PC-9 (cell line): ENCODE measurements at regions not wholly inside any gene's neighbourhood (a gene's known extent, or its start where the extent isn't known, plus 50 kb on each side); places are given as distances from the start of the nearest gene placed in this dataset.

Experiments
- BruUV-seq: library from RNA; stranded (reverse); fragments of 400-500 nt; replicated peaks from 2 replicates; lab custom pipeline; 2021; lab: Mats Ljungman, UMichigan
- CTCF ChIA-PET: fragments of 300-600 bp; sonication (Branson Sonifier 250); formaldehyde crosslinking; loops from one replicate; lab custom pipeline; 2022; ENCODE audit warnings: antibody characterized with exemption; lab: Charles Lee
- POLR2A ChIA-PET: fragments of 300-600 bp; sonication (Branson Sonifier 250); formaldehyde crosslinking; loops from one replicate; lab custom pipeline; 2022; ENCODE audit warnings: antibody characterized with exemption; ENCODE audit not compliant: unreplicated experiment; lab: Charles Lee
- DNase-seq, 2 experiments: peaks; one replicate each; pipeline versions ENCODE4 v3.0.0 to v3.0.0-alpha.2; 2015 to 2022; ENCODE audit warnings: mixed read lengths in 1 of 2
- H2AFZ ChIP-seq: fragments of 200-600 bp; sonication (generic); 2 replicates; pipeline ENCODE4 v1.8.1; 2017; ENCODE audit warnings: antibody characterized with exemption
- H3F3A ChIP-seq: fragments of 200-600 bp; sonication (generic); 2 replicates; pipeline ENCODE4 v1.8.1; 2017; ENCODE audit warnings: antibody characterized with exemption, mild to moderate bottlenecking, low read depth; ENCODE audit not compliant: insufficient read depth
- H3K27ac ChIP-seq: fragments of 200-600 bp; sonication (generic); 2 replicates; pipeline ENCODE4 v1.6.1; 2016; ENCODE audit warnings: mixed run types
- H3K27me3 ChIP-seq: fragments of 200-600 bp; sonication (generic); 2 replicates; pipeline ENCODE4 v1.6.1; 2016; ENCODE audit warnings: low read depth, mixed run types; ENCODE audit not compliant: insufficient read depth
- H3K36me3 ChIP-seq: fragments of 200-600 bp; sonication (generic); 2 replicates; pipeline ENCODE4 v1.6.1; 2016; ENCODE audit warnings: low read depth, mixed run types
- H3K4me1 ChIP-seq: fragments of 200-600 bp; sonication (generic); replicated peaks from 2 replicates; pipeline ENCODE4 v1.6.1; 2016; ENCODE audit warnings: mixed run types; ENCODE audit not compliant: insufficient read depth
- H3K4me2 ChIP-seq: fragments of 200-600 bp; sonication (generic); 2 replicates; pipeline ENCODE4 v1.6.1; 2017; ENCODE audit warnings: mixed run types
- H3K4me3 ChIP-seq: fragments of 200-600 bp; sonication (generic); 2 replicates; pipeline ENCODE4 v1.6.1; 2016; ENCODE audit warnings: mixed run types
- H3K79me2 ChIP-seq: fragments of 200-600 bp; sonication (generic); 2 replicates; pipeline ENCODE4 v1.6.1; 2017; ENCODE audit warnings: low read depth, mixed run types
- H3K9me2 ChIP-seq: fragments of 200-600 bp; sonication (generic); 2 replicates; pipeline ENCODE4 v1.8.1; 2017; ENCODE audit warnings: mild to moderate bottlenecking; ENCODE audit not compliant: insufficient read depth
- H3K9me3 ChIP-seq: fragments of 200-600 bp; sonication (generic); 2 replicates; pipeline ENCODE4 v1.8.1; 2016; ENCODE audit warnings: low read depth; ENCODE audit not compliant: insufficient read depth
- H4K20me1 ChIP-seq: fragments of 200-600 bp; sonication (generic); 2 replicates; pipeline ENCODE4 v1.8.1; 2017; ENCODE audit not compliant: insufficient read depth
- CTCF ChIP-seq: fragments of 200-600 bp; sonication (generic); conservative IDR thresholded peaks from 2 replicates; pipeline ENCODE4 v1.6.1; 2017; ENCODE audit warnings: mixed run types, antibody characterized with exemption, mild to moderate bottlenecking, moderate library complexity
- EZH2 ChIP-seq: fragments of 200-600 bp; sonication (generic); IDR thresholded peaks from 2 replicates; pipeline ENCODE4 v1.8.0; 2017; ENCODE audit warnings: antibody characterized with exemption, low read depth
- intact Hi-C: fragments of 100-400 bp; cut with micrococcal nuclease; formaldehyde crosslinking; loops from one replicate; pipeline ENCODE4 v1.10.0; 2022; ENCODE audit not compliant: unreplicated experiment

GRCh38 chr2:104046466-104046865 lies 807.4 kb upstream of the POU3F3 start:
- TF ChIP-seq CTCF (no peak), EZH2 (no peak)
- Histone ChIP-seq H2AFZ (no peak overlapping the region), H3K9me2 (no peaks in the 10 kb centered on the region), H3F3A (no peaks in the 10 kb centered on the region), H3K27ac (no peak overlapping the region), H3K27me3 (no peaks in the 10 kb centered on the region), H3K4me3 (no peak overlapping the region), H3K36me3 (no peaks in the 10 kb centered on the region), H3K9me3 (no peaks in the 10 kb centered on the region), H3K4me2 (no peak overlapping the region), H3K79me2 (no peaks in the 10 kb centered on the region), H3K4me1 (no peaks in the 10 kb centered on the region), H4K20me1 (no peaks in the 10 kb centered on the region)
- no peak for DNase-seq
- intact Hi-C loops = no loop called here
- ChIA-PET POLR2A (no interaction called here), CTCF (no interaction called here)
- no TSS peak for BruUV-seq

GRCh38 chr2:104047516-104047915 lies 806.4 kb upstream of the POU3F3 start:
- H3K27ac ChIP-seq = no peak overlapping the region

GRCh38 chr2:104049438-104049837 lies 804.5 kb upstream of the POU3F3 start:
- H3K36me3 ChIP-seq = no peaks in the 10 kb centered on the region
- intact Hi-C loops = no loop called here
- H4K20me1 ChIP-seq = no peaks in the 10 kb centered on the region
- TF ChIP-seq CTCF (no peak), EZH2 (no peak)
- H3K4me1 ChIP-seq = no peaks in the 10 kb centered on the region
- no peak overlapping the region for H3K27ac ChIP-seq
- no peak overlapping the region for H3K4me2 ChIP-seq
- no peaks in the 10 kb centered on the region for H3F3A ChIP-seq
- no peak overlapping the region for H3K4me3 ChIP-seq
- no peak overlapping the region for H2AFZ ChIP-seq
- H3K79me2 ChIP-seq = no peaks in the 10 kb centered on the region
- no peaks in the 10 kb centered on the region for H3K9me3 ChIP-seq
- no peaks in the 10 kb centered on the region for H3K9me2 ChIP-seq
- no peak for DNase-seq
- no TSS peak for BruUV-seq
- CTCF ChIA-PET = no interaction called here
- 0 out of 2 replicates have a peak, but pooled peaks cover 7% of the 10 kb centered on the region for H3K27me3 ChIP-seq
- POLR2A ChIA-PET = interaction anchor here (0.6 kb wide), 1 partner anchor 666 kb away, joined by 4 read pairs; no protein-coding TSS in a partner anchor

More at GRCh38 chr2:104047516-104047915, 806.4 kb upstream of the POU3F3 start:
- BruUV-seq = no TSS peak
- intact Hi-C loops = no loop called here
- no peak for DNase-seq
- H3K79me2 ChIP-seq = no peaks in the 10 kb centered on the region
- CTCF ChIA-PET = no interaction called here
- H3K9me3 ChIP-seq = no peaks in the 10 kb centered on the region
- POLR2A ChIA-PET = no interaction called here
- H2AFZ ChIP-seq = no peak overlapping the region
- H3K4me2 ChIP-seq = no peak overlapping the region
- no peaks in the 10 kb centered on the region for H3K9me2 ChIP-seq
- no peak for TF ChIP-seq EZH2
- TF ChIP-seq CTCF = no peak
- no peaks in the 10 kb centered on the region for H3K4me1 ChIP-seq
- H3F3A ChIP-seq = no peaks in the 10 kb centered on the region
- no peaks in the 10 kb centered on the region for H4K20me1 ChIP-seq
- H3K36me3 ChIP-seq = no peaks in the 10 kb centered on the region
- no peak overlapping the region for H3K4me3 ChIP-seq
- H3K27me3 ChIP-seq = 0 out of 2 replicates have a peak, but pooled peaks cover 7% of the 10 kb centered on the region
